Stimulated activated CD8-positive, alpha-beta memory T cell treated with anti-CD3 and anti-CD28 coated beads, Interleukin-4, amount 100 ng/mL, for 1 hour (primary cell): ENCODE measurements at regions not wholly inside any gene's neighbourhood (a gene's known extent, or its start where the extent isn't known, plus 50 kb on each side); places are given as distances from the start of the nearest gene placed in this dataset.

Experiments
- DNase-seq, 2 donors: peaks; one replicate each; pipeline ENCODE4 v3.0.0-alpha.2; 2020; ENCODE audit warnings: low read depth in 2 of 2, low spot score in 1 of 2

- DNase-seq = no peak
Measured at GRCh38 chr3:3745693-3746092, 53.5 kb upstream of the LRRN1 start.

- DNase-seq = no peak
Measured at GRCh38 chr3:3744826-3745225, 54.4 kb upstream of the LRRN1 start.

GRCh38 chr3:3743754-3744153 is 55.5 kb upstream of the LRRN1 start:
- DNase-seq = no peak

- no peak for DNase-seq
Measured at GRCh38 chr3:3740061-3740460, 59.2 kb upstream of the LRRN1 start.

- no peak for DNase-seq
Measured at GRCh38 chr3:3739330-3740060, 59.7 kb upstream of the LRRN1 start.

GRCh38 chr3:3737531-3737930 is 61.7 kb upstream of the LRRN1 start:
- DNase-seq = no peak

- no peak for DNase-seq
Measured at GRCh38 chr3:3735919-3736318, 63.3 kb upstream of the LRRN1 start.

GRCh38 chr3:3734881-3735280 is 64.3 kb upstream of the LRRN1 start:
- no peak for DNase-seq

- DNase-seq = no peak
Measured at GRCh38 chr3:3729261-3729660, 70.0 kb upstream of the LRRN1 start.

- no peak for DNase-seq
Measured at GRCh38 chr3:3726549-3726948, 72.7 kb upstream of the LRRN1 start.

- DNase-seq = no peak
Measured at GRCh38 chr3:3714572-3714971, 84.7 kb upstream of the LRRN1 start.

- no peak for DNase-seq
Measured at GRCh38 chr3:3712971-3713370, 86.3 kb upstream of the LRRN1 start.

- no peak for DNase-seq
Measured at GRCh38 chr3:3708769-3709115, 90.5 kb upstream of the LRRN1 start.

GRCh38 chr3:3707858-3708768 is 91.1 kb upstream of the LRRN1 start:
- no peak for DNase-seq

- DNase-seq = no peak
Measured at GRCh38 chr3:3705090-3705775, 94.0 kb upstream of the LRRN1 start.

GRCh38 chr3:3701949-3702348 is 97.3 kb upstream of the LRRN1 start:
- no peak for DNase-seq

- no peak for DNase-seq
Measured at GRCh38 chr3:3699816-3700633, 99.2 kb upstream of the LRRN1 start.

- no peak for DNase-seq
Measured at GRCh38 chr3:3699407-3699806, 99.8 kb upstream of the LRRN1 start.

- no peak for DNase-seq
Measured at GRCh38 chr3:3696345-3696744, 102.9 kb upstream of the LRRN1 start.

- no peak for DNase-seq
Measured at GRCh38 chr3:3693593-3693992, 105.6 kb upstream of the LRRN1 start.
